Peyer's patch (tissue), 4 donors: ENCODE measurements at regions not wholly inside any gene's neighbourhood (a gene's known extent, or its start where the extent isn't known, plus 50 kb on each side); places are given as distances from the start of the nearest gene placed in this dataset.

ENCODE experiments used
- POLR2A ChIP-seq, 2 donors: fragments of 450-650 bp; IDR thresholded peaks; one replicate each; pipeline ENCODE4 v1.5.1; 2017; ENCODE audit warnings: antibody characterized with exemption in 2 of 2, mild to moderate bottlenecking in 2 of 2, moderate library complexity in 2 of 2
- TF ChIP-seq, protein P1 (sequence below), 6 experiments: fragments of 450-650 bp in 4 of 6; fragments of 200-600 bp in 2 of 6; sonication (generic) in 1 of 6; IDR thresholded peaks; one replicate each; pipeline ENCODE4 v1.5.1; 2017 to 2019; ENCODE audit warnings: antibody characterized with exemption in 6 of 6, mild to moderate bottlenecking in 3 of 6, moderate library complexity in 1 of 6

DNA sequence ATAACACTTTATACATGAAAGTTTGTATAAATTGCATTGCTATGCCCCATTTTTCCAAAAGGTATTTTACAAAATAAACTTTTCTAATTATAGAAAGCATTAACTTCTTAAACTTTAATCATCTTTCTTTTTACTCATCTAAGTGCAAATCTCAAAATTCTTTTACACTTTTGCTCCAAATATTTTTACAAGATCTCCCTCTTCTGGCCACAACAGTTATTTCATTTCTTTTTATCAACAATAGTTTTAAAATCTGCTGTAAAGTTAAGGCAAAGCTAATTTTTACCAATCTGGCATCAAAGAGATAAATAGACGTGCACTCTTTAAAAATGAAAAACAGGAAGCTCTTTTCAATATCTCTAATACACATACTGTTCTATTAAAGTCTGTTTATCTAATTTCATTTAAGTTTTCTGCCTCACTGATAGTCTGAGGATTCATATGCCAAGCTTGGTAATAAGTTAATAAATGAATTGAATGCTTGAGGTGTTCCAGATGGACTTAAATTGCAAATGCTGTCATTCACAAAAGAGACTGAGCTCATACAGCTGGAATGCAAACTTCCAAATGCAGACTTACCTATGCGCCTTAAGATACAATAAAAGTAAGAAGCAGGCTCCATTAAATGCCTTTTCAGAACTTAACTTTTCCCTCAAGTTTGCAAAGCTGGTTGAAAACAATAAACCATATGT is 583.0 kb upstream of the ATXN8OS start:
- TF ChIP-seq, protein P1, sequence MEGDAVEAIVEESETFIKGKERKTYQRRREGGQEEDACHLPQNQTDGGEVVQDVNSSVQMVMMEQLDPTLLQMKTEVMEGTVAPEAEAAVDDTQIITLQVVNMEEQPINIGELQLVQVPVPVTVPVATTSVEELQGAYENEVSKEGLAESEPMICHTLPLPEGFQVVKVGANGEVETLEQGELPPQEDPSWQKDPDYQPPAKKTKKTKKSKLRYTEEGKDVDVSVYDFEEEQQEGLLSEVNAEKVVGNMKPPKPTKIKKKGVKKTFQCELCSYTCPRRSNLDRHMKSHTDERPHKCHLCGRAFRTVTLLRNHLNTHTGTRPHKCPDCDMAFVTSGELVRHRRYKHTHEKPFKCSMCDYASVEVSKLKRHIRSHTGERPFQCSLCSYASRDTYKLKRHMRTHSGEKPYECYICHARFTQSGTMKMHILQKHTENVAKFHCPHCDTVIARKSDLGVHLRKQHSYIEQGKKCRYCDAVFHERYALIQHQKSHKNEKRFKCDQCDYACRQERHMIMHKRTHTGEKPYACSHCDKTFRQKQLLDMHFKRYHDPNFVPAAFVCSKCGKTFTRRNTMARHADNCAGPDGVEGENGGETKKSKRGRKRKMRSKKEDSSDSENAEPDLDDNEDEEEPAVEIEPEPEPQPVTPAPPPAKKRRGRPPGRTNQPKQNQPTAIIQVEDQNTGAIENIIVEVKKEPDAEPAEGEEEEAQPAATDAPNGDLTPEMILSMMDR (IDR thresholded peaks at IDR 0.05), result peak in 1 of 6 experiments; percentile 8
- TF ChIP-seq POLR2A (IDR thresholded peaks at IDR 0.05), result no peak
